ENCODE measurements at regions not wholly inside any gene's neighbourhood (a gene's known extent, or its start where the extent isn't known, plus 50 kb on each side); places are given as distances from the start of the nearest gene placed in this dataset.

- Histone ChIP-seq H3K4me3 (ENCODE audit: low read length, poor library complexity, severe bottlenecking) (no peak overlapping the region), H3K9ac (ENCODE audit: low read depth, low read length, poor library complexity, severe bottlenecking) (no peak overlapping the region), H3K4me1 (ENCODE audit: insufficient read depth, low read length, poor library complexity, severe bottlenecking) (peaks cover 13% of the 10 kb centered on the region), H3K79me2 (ENCODE audit: insufficient read depth, low read length) (no peaks in the 10 kb centered on the region), H3K36me3 (ENCODE audit: insufficient read depth, low read length) (no peaks in the 10 kb centered on the region), H3K27me3 (ENCODE audit: insufficient read depth, low read length, poor library complexity, severe bottlenecking) (no peaks in the 10 kb centered on the region), H3K4me2 (ENCODE audit: low read depth, low read length, poor library complexity, severe bottlenecking) (no peak overlapping the region), H3K9me3 (ENCODE audit: insufficient read depth, low read depth, low read length) (no peaks in the 10 kb centered on the region), H3F3A (ENCODE audit: low read depth) (no peaks in the 10 kb centered on the region), H3K9me2 (replicated peaks; ENCODE audit: low read depth, low read length) (no peaks in the 10 kb centered on the region), H2AFZ (ENCODE audit: low read length) (no peak overlapping the region), H4K20me1 (ENCODE audit: insufficient read depth, low read length, poor library complexity, severe bottlenecking) (no peaks in the 10 kb centered on the region)
- TF ChIP-seq EZH2phosphoT487 (IDR thresholded peaks at IDR 0.05; ENCODE audit: borderline replicate concordance) = no peak
- TF ChIP-seq, protein P1, sequence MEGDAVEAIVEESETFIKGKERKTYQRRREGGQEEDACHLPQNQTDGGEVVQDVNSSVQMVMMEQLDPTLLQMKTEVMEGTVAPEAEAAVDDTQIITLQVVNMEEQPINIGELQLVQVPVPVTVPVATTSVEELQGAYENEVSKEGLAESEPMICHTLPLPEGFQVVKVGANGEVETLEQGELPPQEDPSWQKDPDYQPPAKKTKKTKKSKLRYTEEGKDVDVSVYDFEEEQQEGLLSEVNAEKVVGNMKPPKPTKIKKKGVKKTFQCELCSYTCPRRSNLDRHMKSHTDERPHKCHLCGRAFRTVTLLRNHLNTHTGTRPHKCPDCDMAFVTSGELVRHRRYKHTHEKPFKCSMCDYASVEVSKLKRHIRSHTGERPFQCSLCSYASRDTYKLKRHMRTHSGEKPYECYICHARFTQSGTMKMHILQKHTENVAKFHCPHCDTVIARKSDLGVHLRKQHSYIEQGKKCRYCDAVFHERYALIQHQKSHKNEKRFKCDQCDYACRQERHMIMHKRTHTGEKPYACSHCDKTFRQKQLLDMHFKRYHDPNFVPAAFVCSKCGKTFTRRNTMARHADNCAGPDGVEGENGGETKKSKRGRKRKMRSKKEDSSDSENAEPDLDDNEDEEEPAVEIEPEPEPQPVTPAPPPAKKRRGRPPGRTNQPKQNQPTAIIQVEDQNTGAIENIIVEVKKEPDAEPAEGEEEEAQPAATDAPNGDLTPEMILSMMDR (conservative IDR thresholded peaks at IDR 0.05; ENCODE audit: low read length) = no peak
Observed at GRCh38 chrX:13387666-13388494, 68.0 kb upstream of the ATXN3L start.

- no peak for TF ChIP-seq EZH2phosphoT487 (IDR thresholded peaks at IDR 0.05; ENCODE audit: borderline replicate concordance)
- TF ChIP-seq, protein P1 (conservative IDR thresholded peaks at IDR 0.05; ENCODE audit: low read length) = no peak
- H2AFZ ChIP-seq (ENCODE audit: low read length) = no peak overlapping the region
- H3K9ac ChIP-seq (ENCODE audit: low read depth, low read length, poor library complexity, severe bottlenecking) = no peak overlapping the region
- H4K20me1 ChIP-seq (ENCODE audit: insufficient read depth, low read length, poor library complexity, severe bottlenecking) = no peaks in the 10 kb centered on the region
- no peaks in the 10 kb centered on the region for H3K36me3 ChIP-seq (ENCODE audit: insufficient read depth, low read length)
- H3K4me3 ChIP-seq (ENCODE audit: low read length, poor library complexity, severe bottlenecking) = no peak overlapping the region
- peaks cover 13% of the 10 kb centered on the region for H3K4me1 ChIP-seq (ENCODE audit: insufficient read depth, low read length, poor library complexity, severe bottlenecking)
- no peaks in the 10 kb centered on the region for H3K9me2 ChIP-seq (replicated peaks; ENCODE audit: low read depth, low read length)
- H3F3A ChIP-seq (ENCODE audit: low read depth) = no peaks in the 10 kb centered on the region
- no peaks in the 10 kb centered on the region for H3K9me3 ChIP-seq (ENCODE audit: insufficient read depth, low read depth, low read length)
- H3K4me2 ChIP-seq (ENCODE audit: low read depth, low read length, poor library complexity, severe bottlenecking) = no peak overlapping the region
- H3K79me2 ChIP-seq (ENCODE audit: insufficient read depth, low read length) = no peaks in the 10 kb centered on the region
- no peaks in the 10 kb centered on the region for H3K27me3 ChIP-seq (ENCODE audit: insufficient read depth, low read length, poor library complexity, severe bottlenecking)
Observed at GRCh38 chrX:13386636-13387035, 66.8 kb upstream of the ATXN3L start.

- H2AFZ ChIP-seq (ENCODE audit: low read length) = no peak overlapping the region
- H4K20me1 ChIP-seq (ENCODE audit: insufficient read depth, low read length, poor library complexity, severe bottlenecking) = no peaks in the 10 kb centered on the region
- H3K9me3 ChIP-seq (ENCODE audit: insufficient read depth, low read depth, low read length) = no peaks in the 10 kb centered on the region
- H3K4me2 ChIP-seq (ENCODE audit: low read depth, low read length, poor library complexity, severe bottlenecking) = no peak overlapping the region
- TF ChIP-seq, protein P1 (conservative IDR thresholded peaks at IDR 0.05; ENCODE audit: low read length) = no peak
- TF ChIP-seq EZH2phosphoT487 (IDR thresholded peaks at IDR 0.05; ENCODE audit: borderline replicate concordance) = no peak
- H3F3A ChIP-seq (ENCODE audit: low read depth) = no peaks in the 10 kb centered on the region
- H3K4me3 ChIP-seq (ENCODE audit: low read length, poor library complexity, severe bottlenecking) = no peak overlapping the region
- no peak overlapping the region for H3K9ac ChIP-seq (ENCODE audit: low read depth, low read length, poor library complexity, severe bottlenecking)
- H3K27me3 ChIP-seq (ENCODE audit: insufficient read depth, low read length, poor library complexity, severe bottlenecking) = no peaks in the 10 kb centered on the region
- H3K9me2 ChIP-seq (replicated peaks; ENCODE audit: low read depth, low read length) = no peaks in the 10 kb centered on the region
- no peaks in the 10 kb centered on the region for H3K36me3 ChIP-seq (ENCODE audit: insufficient read depth, low read length)
- peaks cover 13% of the 10 kb centered on the region for H3K4me1 ChIP-seq (ENCODE audit: insufficient read depth, low read length, poor library complexity, severe bottlenecking)
- no peaks in the 10 kb centered on the region for H3K79me2 ChIP-seq (ENCODE audit: insufficient read depth, low read length)
Observed at GRCh38 chrX:13386092-13386491, 66.2 kb upstream of the ATXN3L start.

All from Loucy (cell line).